Mammary epithelial cell (primary cell): ENCODE measurements at regions not wholly inside any gene's neighbourhood (a gene's known extent, or its start where the extent isn't known, plus 50 kb on each side); places are given as distances from the start of the nearest gene placed in this dataset.

Experiments used
- CTCF ChIP-seq, 2 donors: IDR thresholded peaks in 1 of 2; conservative IDR thresholded peaks in 1 of 2; 2 replicates each; pipeline ENCODE4 v1.5.1; 2011 to 2012; ENCODE audit warnings: inconsistent platforms in 2 of 2, low read length in 2 of 2, mild to moderate bottlenecking in 2 of 2, control low read depth in 1 of 2, low read depth in 1 of 2; ENCODE audit not compliant: insufficient read depth in 1 of 2; ENCODE audit errors: extremely low read depth in 1 of 2
- EZH2 ChIP-seq: IDR thresholded peaks from 2 replicates; pipeline ENCODE4 v1.6.1; 2012; ENCODE audit warnings: low read length, inconsistent platforms, borderline replicate concordance

- TF ChIP-seq CTCF (conservative IDR thresholded peaks at IDR 0.05 in 1 of 2, IDR thresholded peaks at IDR 0.05 in 1 of 2; ENCODE audit: extremely low read depth in 1 of 2, insufficient read depth in 1 of 2, low read depth in 1 of 2, low read length in 2 of 2) (no peak), EZH2 (no peak)
These were observed 113.5 kb upstream of the ALCAM start for GRCh38 chr3:105253225-105253624.
